GM23248 (cell line): ENCODE measurements at regions not wholly inside any gene's neighbourhood (a gene's known extent, or its start where the extent isn't known, plus 50 kb on each side); places are given as distances from the start of the nearest gene placed in this dataset.

Experiments
- EZH2 ChIP-seq: fragments of 200-600 bp; sonication (generic); IDR thresholded peaks from 2 replicates; pipeline ENCODE4 v1.6.1; 2018; ENCODE audit warnings: antibody characterized with exemption, mild to moderate bottlenecking; ENCODE audit not compliant: insufficient read depth, poor library complexity, severe bottlenecking
- EZH2phosphoT487 ChIP-seq: fragments of 200-600 bp; sonication (generic); IDR thresholded peaks from 2 replicates; pipeline ENCODE4 v1.6.1; 2018; ENCODE audit warnings: antibody characterized with exemption, moderate library complexity, mild to moderate bottlenecking, low read depth; ENCODE audit not compliant: insufficient read depth

- TF ChIP-seq EZH2 (no peak), EZH2phosphoT487 (no peak)
These were observed 1931.4 kb upstream of the CELF4 start for GRCh38 chr18:39496986-39497385.
